ENCODE measurements at regions not wholly inside any gene's neighbourhood (a gene's known extent, or its start where the extent isn't known, plus 50 kb on each side); places are given as distances from the start of the nearest gene placed in this dataset.
"Not testable (repeated sequence)": the region's sequence is repeated elsewhere in the genome, so short reads cannot be mapped to it uniquely, and the experiment has no call there.

GRCh38 chr1:238619652-238620051 is 728.9 kb upstream of the ZP4 start:
- TF ChIP-seq CTCF (IDR thresholded peaks at IDR 0.05): no peak
- Histone ChIP-seq H3K36me3 (no peaks in the 10 kb centered on the region), H3K9me3 (no peaks in the 10 kb centered on the region), H3K27ac (no peak overlapping the region), H3K27me3 (no peaks in the 10 kb centered on the region), H3K4me1 (no peaks in the 10 kb centered on the region), H3K4me3 (no peak overlapping the region)
- no peak for DNase-seq (ENCODE audit: low spot score)

- H3K9me3 ChIP-seq: no peaks in the 10 kb centered on the region
- no peak for TF ChIP-seq CTCF (IDR thresholded peaks at IDR 0.05)
- no peak overlapping the region for H3K4me3 ChIP-seq
- H3K27ac ChIP-seq: no peak overlapping the region
- H3K4me1 ChIP-seq: no peaks in the 10 kb centered on the region
- no peaks in the 10 kb centered on the region for H3K27me3 ChIP-seq
- no peaks in the 10 kb centered on the region for H3K36me3 ChIP-seq
- DNase-seq (ENCODE audit: low spot score): no peak
These were observed 720.7 kb upstream of the ZP4 start for GRCh38 chr1:238611406-238611805.

GRCh38 chr1:238608144-238608543 is 717.4 kb upstream of the ZP4 start:
- no peak for TF ChIP-seq CTCF (IDR thresholded peaks at IDR 0.05)
- DNase-seq (ENCODE audit: low spot score): no peak
- no peaks in the 10 kb centered on the region for H3K4me1 ChIP-seq
- H3K9me3 ChIP-seq: no peaks in the 10 kb centered on the region
- no peaks in the 10 kb centered on the region for H3K36me3 ChIP-seq
- no peak overlapping the region for H3K27ac ChIP-seq
- H3K27me3 ChIP-seq: no peaks in the 10 kb centered on the region
- H3K4me3 ChIP-seq: no peak overlapping the region

GRCh38 chr1:238606896-238607295 is 716.2 kb upstream of the ZP4 start:
- Histone ChIP-seq H3K36me3 (no peaks in the 10 kb centered on the region), H3K9me3 (no peaks in the 10 kb centered on the region), H3K4me1 (no peaks in the 10 kb centered on the region), H3K4me3 (no peak overlapping the region), H3K27ac (no peak overlapping the region), H3K27me3 (no peaks in the 10 kb centered on the region)
- no peak for TF ChIP-seq CTCF (IDR thresholded peaks at IDR 0.05)
- DNase-seq (ENCODE audit: low spot score): no peak

GRCh38 chr1:238606457-238606856 is 715.7 kb upstream of the ZP4 start:
- H3K27ac ChIP-seq: no peak overlapping the region
- no peaks in the 10 kb centered on the region for H3K27me3 ChIP-seq
- no peaks in the 10 kb centered on the region for H3K4me1 ChIP-seq
- no peak for DNase-seq (ENCODE audit: low spot score)
- no peaks in the 10 kb centered on the region for H3K9me3 ChIP-seq
- no peaks in the 10 kb centered on the region for H3K36me3 ChIP-seq
- H3K4me3 ChIP-seq: no peak overlapping the region
- no peak for TF ChIP-seq CTCF (IDR thresholded peaks at IDR 0.05)

- H3K27ac ChIP-seq: no peak overlapping the region
- H3K36me3 ChIP-seq: no peaks in the 10 kb centered on the region
- no peak overlapping the region for H3K4me3 ChIP-seq
- no peaks in the 10 kb centered on the region for H3K27me3 ChIP-seq
- TF ChIP-seq CTCF (IDR thresholded peaks at IDR 0.05): no peak
- no peaks in the 10 kb centered on the region for H3K4me1 ChIP-seq
- no peaks in the 10 kb centered on the region for H3K9me3 ChIP-seq
- DNase-seq (ENCODE audit: low spot score): no peak
These were observed 713.6 kb upstream of the ZP4 start for GRCh38 chr1:238604357-238604756.

- not testable (repeated sequence) for H3K9me3 ChIP-seq; H3K27ac ChIP-seq; DNase-seq (ENCODE audit: low spot score); H3K4me1 ChIP-seq; H3K36me3 ChIP-seq; H3K4me3 ChIP-seq; H3K27me3 ChIP-seq
These were observed 710.9 kb upstream of the ZP4 start for GRCh38 chr1:238601604-238602003.
